CD4-positive, alpha-beta T cell treated with Interleukin-4 for 1 hour (primary cell): ENCODE measurements at regions not wholly inside any gene's neighbourhood (a gene's known extent, or its start where the extent isn't known, plus 50 kb on each side); places are given as distances from the start of the nearest gene placed in this dataset.

Experiments used
- DNase-seq, 2 donors: peaks; one replicate each; pipeline ENCODE4 v3.0.0-alpha.2; 2020 to 2022

DNA sequence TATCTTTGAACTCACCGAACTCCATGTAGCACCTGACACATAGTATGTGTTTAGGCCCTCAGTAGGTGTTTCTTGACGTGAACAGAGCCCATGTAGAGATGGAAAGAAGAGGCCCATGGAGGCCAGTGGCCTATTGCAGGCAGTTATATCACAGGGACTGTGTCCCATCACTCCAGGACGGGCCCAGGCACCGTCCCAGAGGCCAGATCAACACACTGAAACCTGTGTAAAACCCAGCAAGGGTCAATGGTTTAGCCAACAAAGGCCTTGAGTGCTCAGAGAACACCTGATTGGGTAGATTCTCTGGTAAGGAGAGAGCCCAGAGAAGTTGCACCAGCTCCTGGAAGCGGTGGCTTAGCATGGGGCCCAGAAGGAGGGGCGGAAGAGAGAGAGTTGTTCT lies 82.8 kb downstream of the INHBB start:
- DNase-seq = peak in 1 of 2 donors; percentile 5

DNA sequence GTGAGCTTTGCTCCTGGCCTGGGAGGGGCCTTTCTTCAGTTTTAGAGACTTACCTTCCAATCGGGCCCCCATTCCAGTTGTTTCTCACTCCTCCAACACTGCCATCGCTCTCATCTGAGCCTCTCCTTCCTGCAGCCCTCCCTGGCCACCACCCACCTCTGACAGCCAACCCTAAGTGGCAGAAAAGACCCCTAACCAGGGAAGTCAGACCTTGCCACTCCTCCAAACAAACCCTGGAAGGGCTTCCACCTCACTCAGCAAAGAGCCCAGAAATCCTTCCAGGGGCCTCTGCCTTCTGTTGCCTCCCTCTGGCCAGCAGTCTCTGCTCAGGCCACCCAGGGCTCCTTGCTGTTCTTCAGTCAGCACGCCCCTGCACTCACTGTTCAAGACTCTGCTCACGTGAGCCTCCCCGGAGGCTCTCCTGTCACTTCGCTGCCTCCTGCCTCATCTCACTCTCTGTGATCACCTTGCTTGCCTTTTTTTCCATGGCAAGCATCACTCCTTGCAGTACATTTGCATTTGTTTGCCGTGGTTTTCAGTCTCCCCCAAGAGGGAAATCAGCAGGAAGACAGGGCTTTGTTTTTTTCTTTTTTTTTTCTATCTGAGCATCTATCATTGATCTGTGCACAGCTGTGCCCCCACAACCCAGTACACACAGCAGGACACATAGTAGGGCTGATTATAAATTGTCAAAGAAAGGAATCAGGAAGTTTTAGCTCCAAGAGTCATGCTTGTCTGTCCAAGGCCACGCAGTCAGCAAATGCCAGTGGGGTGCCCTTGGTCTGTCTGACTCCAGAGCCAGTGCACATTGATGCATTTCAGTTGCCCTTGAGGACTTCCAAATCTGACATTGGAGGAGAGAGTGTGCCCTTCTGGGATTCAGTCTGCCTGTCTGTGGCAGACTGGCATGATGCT lies 83.9 kb downstream of the INHBB start:
- no peak for DNase-seq

DNA sequence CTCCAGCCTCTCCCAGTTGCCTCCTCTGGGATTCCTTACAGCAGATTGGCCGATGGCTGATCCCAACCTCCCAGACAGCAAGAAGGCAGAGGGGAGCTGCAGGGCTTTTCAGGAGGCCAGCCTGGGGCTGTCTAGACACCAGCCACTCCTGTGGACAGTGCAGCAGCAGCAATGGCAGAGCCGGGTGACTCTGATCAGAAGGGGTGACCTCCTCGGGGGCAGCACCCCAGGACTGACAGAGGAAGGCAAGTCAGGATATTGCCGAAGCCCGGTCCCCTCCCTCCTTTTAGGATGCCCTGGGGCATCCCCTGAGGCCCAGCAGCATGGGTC lies 84.5 kb downstream of the INHBB start:
- DNase-seq = no peak

DNA sequence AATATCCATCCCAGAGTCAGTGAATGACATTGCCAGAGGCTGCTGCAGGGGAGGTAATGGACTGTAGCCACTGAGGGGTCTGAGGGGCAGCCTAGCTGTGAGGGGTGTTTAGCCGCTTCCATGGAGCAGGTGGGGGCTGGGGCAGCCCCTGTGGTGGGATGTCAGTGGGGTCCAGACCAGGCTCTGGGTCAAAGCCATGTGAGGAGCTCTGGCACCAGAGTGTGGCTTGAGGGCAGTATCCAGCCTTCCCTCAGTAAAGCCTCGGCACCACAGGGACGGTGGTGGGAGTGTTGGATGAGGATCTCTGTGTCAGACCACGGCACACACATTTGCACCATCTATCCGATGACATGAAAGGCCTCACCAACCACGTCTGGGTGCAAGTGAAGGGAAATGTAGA lies 85.0 kb downstream of the INHBB start:
- DNase-seq = no peak

DNA sequence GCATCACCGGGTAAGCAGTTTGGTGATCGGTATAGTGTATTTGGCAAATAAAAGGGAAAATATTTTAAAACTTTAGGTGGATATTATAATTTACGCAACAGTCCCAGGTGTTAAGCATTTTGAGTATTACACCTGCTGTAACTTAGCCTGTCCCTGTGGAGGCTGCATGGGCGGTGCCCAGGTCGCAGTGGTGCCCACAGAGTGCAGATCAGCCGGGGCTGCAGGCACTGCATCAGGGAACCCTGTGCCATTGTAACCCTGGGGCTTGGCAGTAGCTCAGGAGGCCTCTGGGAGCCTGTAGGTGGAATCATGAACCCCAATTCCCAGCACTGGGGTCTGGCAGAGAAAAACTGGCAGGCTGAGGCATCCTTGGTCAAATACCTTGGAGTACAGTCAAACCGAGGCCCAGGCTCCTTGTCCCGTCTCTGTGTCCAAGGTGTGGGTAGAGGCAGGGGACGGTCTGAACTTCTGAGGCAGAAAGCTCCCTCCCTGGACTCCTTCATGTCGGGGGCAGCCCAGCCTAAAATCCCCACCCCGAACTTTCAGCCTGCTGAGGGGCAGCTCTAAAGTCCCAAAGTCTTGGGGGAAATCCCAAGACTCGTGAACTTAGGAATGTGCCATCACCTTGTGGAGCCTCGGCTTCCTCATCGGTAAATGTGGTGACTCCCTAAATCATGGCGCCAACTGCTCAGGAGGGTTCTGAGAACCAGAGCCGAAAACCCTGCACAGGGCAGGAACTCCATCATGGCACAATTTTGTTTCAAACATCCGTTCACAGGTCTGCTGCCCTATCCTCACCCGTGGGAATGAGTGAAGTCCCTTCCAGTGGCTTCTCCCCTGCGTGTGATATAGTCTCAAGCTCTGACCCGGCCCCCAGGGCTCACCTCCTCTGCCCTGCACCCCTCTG lies 85.7 kb downstream of the INHBB start:
- no peak for DNase-seq

DNA sequence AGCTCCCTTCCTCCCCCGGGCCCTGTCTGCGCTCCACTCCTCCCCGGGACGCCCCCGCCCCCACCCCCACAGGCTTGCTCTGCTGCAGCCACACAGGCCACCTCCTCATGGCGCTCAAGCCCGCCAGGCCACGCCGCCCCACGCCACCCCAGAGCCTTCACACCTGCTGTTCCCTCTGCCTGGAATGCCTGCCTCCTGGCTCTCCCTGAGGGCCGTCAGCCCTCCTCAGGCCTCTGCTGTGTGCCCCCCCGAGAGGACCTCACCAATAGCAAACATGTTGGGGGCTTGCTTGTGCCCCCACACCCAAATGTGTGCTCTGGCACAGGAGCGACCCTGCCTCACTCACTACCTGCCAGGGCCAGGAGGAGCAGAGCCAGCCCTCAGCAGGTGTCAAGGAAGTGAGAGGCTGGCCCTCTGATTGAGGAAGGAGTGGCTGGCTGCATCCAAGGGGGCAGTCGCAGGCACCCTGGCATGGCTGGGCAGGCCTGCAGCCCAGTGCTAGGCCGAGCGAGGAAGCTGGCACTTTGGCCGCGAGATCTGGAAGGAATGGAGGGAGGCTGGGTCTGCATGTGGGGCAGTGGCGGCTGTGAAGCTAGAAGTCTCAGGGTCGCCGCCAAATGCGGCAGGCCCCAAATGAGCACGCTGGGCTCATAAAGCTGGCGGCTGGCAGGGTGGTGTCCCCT lies 86.5 kb downstream of the INHBB start:
- no peak for DNase-seq

DNA sequence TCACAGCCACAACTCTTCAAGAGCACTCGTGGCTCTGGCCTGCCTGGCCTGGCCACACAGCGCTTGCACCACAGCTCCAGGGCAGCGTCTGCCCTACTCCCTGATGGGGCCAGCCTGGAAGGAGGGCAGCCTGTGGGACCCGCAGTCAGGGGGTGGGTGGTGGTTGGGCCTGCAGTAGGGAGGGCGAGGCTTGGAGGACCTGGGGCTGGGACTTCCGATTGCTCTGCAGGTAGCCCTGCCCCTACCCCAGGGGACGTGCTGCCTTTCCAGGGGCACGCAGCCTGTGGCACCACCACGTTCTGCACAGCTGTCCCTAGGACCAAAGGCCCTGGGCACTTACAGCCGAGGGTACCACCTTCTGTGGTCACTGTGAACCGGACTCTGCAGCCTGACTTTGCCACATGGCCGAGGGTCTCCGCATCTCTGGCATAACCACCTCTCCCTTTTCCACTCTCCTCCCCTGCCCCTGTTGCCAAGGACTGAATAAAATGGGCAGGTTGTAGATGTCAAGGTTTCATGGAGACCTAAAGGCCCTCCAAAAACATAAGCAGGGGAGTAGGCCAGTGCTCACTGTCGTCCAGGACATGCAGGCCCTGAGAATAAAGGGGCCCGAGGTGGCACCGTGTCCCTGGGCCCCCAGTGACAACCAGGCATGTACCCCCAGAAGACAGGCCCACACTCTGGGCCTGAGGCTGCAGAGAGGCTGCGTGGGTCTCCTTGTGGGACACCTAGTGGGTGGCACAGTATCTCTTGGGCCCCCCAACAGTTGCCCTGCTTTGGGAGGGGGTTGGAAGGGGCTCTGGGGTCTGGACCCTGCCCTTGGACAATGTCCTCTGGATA lies 87.3 kb downstream of the INHBB start:
- DNase-seq = no peak

DNA sequence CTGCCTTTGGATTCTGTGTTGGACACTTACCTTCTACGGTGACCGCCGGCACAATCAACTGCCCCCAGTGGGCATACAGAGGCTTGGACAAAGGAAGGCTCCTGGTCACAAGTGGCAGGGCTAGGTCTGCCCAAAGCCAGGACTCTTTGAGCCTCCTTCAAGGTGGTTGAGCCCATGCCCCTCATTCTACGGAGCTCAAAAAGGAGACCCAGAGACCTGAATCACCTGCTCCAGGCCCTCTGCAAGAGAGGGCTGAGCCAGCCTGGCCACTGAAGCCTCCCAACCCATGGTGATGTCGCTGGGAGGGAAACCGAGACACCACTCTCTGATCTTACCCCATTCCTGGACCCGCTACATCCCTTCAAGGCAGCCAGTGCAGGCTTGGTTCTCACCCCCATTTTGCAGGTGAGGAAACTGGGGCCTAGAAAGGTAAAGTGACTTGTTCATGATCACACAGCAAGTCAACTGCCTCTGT lies 87.9 kb downstream of the INHBB start:
- no peak for DNase-seq

DNA sequence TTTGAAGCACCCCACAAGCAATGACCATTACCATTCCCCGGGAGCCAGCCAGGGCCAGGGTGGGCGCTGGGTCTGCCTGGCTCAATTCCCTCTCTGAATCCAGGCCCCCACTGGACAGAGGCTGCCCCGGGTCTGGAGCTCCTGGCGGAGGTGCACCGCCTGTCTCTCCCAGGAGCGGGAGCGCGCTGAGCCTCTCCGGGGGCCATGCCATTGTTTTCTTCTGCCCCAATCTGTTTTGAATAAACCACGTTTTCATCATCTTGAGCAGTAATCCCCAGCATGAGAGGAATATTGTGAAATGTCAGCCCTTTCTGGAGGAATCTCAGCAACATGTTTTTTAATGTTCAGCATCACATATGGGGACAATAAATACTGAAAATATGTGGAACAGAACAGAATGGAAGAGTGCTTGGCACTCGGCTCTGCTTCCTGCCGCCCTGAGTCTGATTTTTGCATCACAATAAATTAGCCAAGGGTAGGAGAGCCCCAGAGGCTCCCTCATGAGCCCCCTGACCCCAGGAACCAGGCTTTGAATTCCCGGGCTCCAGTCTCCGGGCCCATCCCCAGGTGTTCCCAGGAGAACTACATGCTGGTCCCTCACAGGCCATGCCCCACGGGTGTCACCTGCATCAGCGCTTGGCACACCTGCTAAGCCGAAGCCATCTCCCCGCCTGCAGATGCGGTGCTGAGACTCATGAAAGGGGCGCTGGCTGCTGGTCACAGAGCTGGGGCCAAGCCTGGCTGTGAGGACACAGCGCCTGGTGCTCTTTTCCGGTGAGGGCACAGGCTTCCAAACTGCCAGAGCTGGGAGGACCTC lies 88.8 kb downstream of the INHBB start:
- no peak for DNase-seq

DNA sequence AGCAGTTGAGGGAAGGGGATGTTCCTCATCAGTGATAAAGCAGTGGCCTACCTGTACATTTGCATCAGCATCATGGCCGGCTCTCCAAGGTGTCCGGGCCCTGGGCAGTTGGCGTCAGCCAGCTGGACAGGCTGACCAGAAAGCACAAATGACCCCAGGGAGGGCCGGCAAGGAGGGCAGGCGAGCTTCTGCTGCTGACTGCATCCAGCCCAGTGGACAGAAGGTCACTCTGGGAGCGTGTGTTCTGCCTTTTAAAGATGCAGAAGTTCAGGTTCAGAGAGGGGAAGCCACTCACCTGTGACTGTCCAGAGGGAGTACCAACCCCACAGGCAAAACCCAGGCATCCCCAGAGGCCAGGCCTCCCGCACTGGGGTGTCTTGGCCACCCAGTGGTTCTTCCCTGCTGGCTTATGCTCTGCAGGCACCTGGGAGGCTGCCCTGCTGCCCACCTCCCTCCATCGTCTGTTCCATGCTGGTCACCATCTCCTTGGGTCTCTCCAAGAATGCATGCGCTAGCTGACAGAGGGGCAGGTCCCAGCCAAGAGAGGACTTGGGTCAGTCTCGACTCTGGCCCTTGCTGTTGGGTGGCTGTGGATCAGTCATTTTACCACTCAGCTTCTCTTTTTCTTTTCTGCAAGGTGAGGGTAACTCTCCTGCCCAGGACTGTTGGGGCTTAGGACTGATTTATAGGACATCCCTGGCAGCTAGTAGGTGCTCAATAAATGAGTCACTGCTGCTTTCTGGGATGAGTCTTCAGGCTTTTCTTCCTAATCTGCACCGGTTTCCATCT lies 89.9 kb downstream of the INHBB start:
- no peak for DNase-seq

DNA sequence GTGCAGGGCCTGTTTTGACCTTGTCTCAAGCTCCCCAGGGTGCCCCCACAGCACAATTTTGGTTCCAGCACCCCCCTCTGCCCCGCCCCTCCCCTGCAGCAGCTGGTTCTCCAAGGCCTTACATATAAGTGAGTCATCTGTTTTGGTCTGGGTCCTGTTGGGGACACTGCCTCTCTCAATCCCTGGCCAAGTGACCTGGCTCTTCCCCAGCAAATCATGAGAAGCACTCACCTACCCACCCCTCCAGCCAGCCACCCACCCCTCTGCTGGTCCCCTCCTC lies 90.5 kb downstream of the INHBB start:
- no peak for DNase-seq

DNA sequence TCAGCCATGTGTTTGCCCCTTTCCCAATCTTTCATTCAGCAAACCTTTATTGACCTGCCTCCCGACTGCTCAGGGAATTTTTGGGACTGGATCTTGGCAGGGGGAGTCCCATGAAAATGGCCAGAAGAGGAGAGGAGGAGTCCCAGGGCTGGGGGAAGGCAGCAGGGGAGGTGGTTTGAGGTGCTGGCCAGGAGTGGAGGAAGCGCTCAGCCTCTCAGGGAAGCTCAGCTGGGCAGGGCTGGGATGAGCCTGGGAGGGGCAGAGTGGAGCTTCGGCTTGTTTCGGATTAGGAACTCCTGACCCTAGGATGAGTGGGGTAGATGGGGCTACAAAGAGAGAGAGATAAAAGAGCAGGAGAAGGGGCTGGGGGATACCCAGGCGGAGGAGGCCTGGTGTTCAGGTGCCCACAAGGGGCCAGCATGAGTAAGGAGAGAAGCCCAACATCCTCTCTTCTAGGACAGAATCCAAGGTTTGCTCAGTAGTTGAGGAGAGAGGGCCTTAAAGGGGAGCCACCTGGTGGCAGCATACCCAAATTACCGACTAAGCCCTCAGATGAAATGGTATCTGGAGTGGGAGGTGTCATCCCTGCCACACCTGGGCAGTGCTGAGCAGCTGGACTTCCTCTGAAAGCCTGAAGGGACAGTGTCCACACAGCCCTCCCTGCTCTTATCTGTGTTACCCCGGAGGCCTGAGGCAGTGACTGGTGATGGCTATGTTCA lies 91.1 kb downstream of the INHBB start:
- DNase-seq = no peak

DNA sequence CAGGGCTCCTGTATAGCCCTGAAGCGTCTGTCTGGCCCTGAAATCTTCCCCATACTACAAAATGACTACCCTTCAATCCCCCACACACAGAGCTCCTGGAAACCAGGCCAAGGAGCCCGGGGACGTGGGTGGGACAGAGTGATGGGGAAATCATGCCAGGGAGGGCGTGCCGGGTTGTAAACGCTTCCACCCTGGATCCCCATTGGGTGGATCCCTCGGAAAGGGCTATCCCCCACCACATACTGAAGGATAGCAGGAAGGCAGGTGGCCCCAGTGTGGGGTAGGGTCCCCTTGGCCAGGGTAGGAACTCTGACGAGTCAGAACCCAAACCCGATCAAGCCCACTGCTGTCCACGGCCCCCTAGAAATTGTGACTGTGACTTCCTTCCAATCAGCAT lies 91.7 kb downstream of the INHBB start:
- no peak for DNase-seq

DNA sequence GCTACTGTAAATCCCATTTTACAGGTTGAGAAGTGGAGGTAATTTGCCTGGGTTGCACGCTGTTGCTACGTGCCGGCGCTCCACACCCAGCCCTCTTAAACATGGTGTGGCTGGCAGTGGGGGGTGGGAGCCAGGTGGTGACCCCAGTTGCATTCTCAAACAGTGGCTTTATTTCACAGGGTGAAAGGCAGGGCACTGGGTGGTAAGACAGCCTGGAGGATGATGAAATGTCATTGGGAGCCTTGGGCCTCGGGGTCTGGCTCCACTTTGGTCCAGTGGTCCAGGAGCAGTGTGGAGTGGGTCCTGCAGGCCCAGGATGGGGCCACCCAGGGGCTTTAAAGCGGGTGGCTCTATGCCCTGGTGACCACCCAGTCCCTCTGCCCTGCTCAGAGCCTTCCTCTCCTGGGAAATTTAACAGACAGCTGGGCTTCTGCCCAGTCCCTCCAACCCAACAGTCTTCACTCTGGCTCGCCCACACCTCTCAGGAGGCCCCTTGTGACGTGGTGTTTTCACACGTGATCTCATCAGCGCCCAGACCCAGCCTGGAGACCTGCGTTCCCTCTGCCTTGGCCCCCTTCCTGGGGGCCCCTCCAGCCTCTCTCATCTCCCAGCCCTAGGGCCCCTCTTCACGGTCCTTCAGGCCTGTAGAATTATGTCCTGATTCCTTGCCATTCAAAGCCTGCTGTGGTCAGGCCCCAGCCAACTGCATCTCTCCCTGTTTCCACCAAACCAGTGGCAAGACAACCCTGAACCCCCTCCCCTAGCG lies 92.5 kb downstream of the INHBB start:
- DNase-seq = no peak

DNA sequence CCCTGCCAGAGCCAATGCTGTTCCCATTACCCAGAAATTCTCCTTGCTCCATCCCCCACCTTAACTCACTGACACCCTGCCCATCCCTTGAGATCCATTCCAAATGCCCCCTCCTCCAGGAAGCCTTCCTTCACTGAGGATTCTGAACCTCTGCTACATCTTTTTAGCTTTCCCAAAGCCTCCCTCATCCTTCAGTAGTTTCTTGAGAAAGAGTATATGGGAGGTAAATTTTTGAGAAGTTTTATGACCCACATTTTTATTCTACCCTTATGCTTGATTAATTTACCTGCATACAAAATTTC lies 93.1 kb downstream of the INHBB start:
- no peak for DNase-seq

DNA sequence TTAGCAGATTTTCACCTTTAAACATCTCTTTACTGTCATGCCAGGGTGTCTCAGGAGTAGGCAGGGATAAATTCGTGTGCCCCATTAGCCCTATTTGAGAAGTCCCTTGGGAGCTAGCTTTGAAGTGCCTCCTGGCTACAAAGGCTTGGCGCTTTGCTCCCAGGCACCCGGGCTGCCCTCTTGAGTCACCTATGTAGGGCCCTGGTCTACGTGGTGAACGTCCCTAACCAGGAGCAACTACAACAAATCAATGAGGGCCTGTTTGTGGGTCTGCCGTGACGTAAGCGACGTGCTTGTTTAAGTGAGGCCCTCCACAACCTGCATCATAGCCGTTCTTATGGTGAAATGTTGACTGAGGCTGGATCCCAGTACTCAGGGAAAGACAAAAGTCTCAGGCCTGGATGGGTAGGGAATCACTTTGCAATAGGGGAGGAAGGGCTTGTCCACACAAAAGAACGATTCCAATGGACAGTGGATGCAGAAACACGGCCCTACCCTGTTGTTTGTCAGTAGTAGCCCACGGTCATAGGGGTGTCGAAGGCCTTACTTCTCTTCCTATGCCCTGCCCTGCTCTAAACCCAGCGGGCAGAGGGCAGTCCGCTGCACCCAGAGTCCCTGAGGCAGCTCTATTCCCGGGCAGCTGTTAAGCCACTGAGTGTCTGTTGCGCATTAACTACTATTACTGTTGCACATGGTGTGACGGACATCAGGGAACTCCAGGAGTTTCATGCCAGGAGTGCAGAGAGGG lies 93.9 kb downstream of the INHBB start:
- DNase-seq = no peak

DNA sequence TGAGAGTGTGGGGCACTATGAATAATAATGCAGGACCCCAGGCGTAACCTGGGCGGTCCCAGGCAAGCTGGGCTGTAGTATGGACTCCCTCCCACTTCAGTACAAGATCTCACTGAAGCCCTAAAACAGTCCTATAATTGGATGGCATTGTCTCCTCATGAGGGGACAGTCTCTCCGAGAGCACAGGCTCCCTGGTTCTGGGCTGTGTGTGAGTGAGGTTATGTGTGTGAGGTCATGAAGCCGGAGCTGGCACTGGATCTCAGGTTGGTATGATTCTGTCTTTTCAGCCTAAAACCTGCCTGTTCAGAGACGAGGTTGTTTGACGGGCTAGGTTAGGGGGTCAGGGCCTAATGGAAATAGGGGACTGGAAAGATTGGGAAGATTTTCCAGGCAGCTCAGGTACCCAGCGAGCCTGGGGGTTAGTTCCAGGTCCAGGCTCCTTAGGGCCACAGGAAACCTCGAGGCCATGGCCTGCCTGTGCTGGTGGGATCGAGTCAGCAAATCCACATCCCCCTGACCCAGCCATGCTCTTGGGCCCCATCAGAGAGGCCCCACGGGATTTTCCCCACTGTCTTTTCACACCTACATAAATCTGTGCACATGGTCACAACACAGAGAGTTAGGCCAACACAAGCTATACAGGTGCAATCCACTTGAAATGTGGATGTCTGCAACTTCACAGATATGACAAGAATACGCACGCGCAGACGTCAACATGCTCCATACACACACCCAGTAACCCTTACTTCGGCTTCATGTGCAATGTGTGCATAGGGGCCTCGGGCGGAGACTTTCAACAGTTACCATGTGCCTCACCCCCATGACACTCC lies 94.8 kb downstream of the INHBB start:
- DNase-seq = no peak

DNA sequence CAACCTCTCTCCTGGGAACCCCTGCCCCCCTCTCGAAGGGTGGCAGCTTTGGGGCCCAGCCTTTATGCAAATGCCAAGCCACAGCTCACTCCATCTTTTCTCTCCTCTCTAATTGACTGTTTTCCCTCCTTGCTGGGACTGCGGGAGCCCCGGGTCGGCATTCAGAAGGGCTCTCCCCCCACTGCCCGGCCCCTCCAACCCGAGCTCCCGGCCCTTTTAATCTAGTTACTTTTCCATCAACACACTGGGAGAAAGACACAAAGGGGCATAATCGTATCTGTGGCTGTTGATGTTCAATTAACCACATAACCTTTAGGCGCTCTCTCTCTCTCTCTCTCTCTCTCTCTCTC lies 95.4 kb downstream of the INHBB start:
- DNase-seq = no peak
